Kidney epithelial cell (primary cell): ENCODE measurements at regions not wholly inside any gene's neighbourhood (a gene's known extent, or its start where the extent isn't known, plus 50 kb on each side); places are given as distances from the start of the nearest gene placed in this dataset.
"Not testable (repeated sequence)": the region's sequence is repeated elsewhere in the genome, so short reads cannot be mapped to it uniquely, and the experiment has no call there.

Experiments used
- DNase-seq: peaks from one replicate; pipeline ENCODE4 v3.0.0-alpha.2; 2010; ENCODE audit warnings: low read depth
- H3K27me3 ChIP-seq: 2 replicates; pipeline ENCODE4 v1.6.0; 2011; ENCODE audit warnings: low read length; ENCODE audit not compliant: control insufficient read depth, insufficient read depth
- H3K36me3 ChIP-seq: 2 replicates; pipeline ENCODE4 v1.5.1; 2011; ENCODE audit warnings: low read length; ENCODE audit not compliant: control insufficient read depth, insufficient read depth
- H3K4me3 ChIP-seq: 2 replicates; pipeline ENCODE4 v1.5.1; 2011; ENCODE audit warnings: low read depth, mild to moderate bottlenecking, control low read depth, low read length
- CTCF ChIP-seq: IDR thresholded peaks from 2 replicates; pipeline ENCODE4 v1.5.1; 2011; ENCODE audit warnings: mild to moderate bottlenecking, moderate library complexity, low read length, control low read depth, inconsistent platforms; ENCODE audit not compliant: insufficient read depth, poor library complexity, severe bottlenecking

GRCh38 chrX:96540111-96540631 lies 144.5 kb upstream of the DIAPH2 start:
- Histone ChIP-seq H3K27me3 (no peaks in the 10 kb centered on the region), H3K36me3 (no peaks in the 10 kb centered on the region), H3K4me3 (no peak overlapping the region)
- TF ChIP-seq CTCF = no peak
- no peak for DNase-seq

GRCh38 chrX:96546281-96546680 lies 138.4 kb upstream of the DIAPH2 start:
- not testable (repeated sequence) for DNase-seq, H3K4me3 ChIP-seq, H3K27me3 ChIP-seq, H3K36me3 ChIP-seq

GRCh38 chrX:96551322-96551872 lies 133.2 kb upstream of the DIAPH2 start:
- Histone ChIP-seq H3K27me3 (no peaks in the 10 kb centered on the region), H3K4me3 (no peak overlapping the region), H3K36me3 (no peaks in the 10 kb centered on the region)
- TF ChIP-seq CTCF = no peak
- DNase-seq = no peak

GRCh38 chrX:96556886-96557285 lies 127.8 kb upstream of the DIAPH2 start:
- DNase-seq = no peak
- Histone ChIP-seq H3K27me3 (no peaks in the 10 kb centered on the region), H3K36me3 (no peaks in the 10 kb centered on the region), H3K4me3 (no peak overlapping the region)
- no peak for TF ChIP-seq CTCF

- DNase-seq, H3K36me3 ChIP-seq, H3K27me3 ChIP-seq, H3K4me3 ChIP-seq: not testable (repeated sequence)
These were observed 123.5 kb upstream of the DIAPH2 start for GRCh38 chrX:96561129-96561528.

- no peaks in the 10 kb centered on the region for H3K27me3 ChIP-seq
- no peaks in the 10 kb centered on the region for H3K36me3 ChIP-seq
- no peak for DNase-seq
- H3K4me3 ChIP-seq = no peak overlapping the region
- TF ChIP-seq CTCF = no peak
These were observed 121.0 kb upstream of the DIAPH2 start for GRCh38 chrX:96563646-96564045.

- no peak overlapping the region for H3K4me3 ChIP-seq
- H3K36me3 ChIP-seq = no peaks in the 10 kb centered on the region
- no peak for TF ChIP-seq CTCF
- H3K27me3 ChIP-seq = no peaks in the 10 kb centered on the region
- no peak for DNase-seq
These were observed 120.0 kb upstream of the DIAPH2 start for GRCh38 chrX:96564595-96564994.
